Prostate gland (tissue), 2 donors: ENCODE measurements at regions not wholly inside any gene's neighbourhood (a gene's known extent, or its start where the extent isn't known, plus 50 kb on each side); places are given as distances from the start of the nearest gene placed in this dataset.

ENCODE experiments used
- DNase-seq: peaks from one replicate; pipeline ENCODE4 v3.0.0-alpha.2; 2019; ENCODE audit warnings: low spot score
- H3K27ac ChIP-seq, 2 donors: fragments of 200-600 bp; sonication (generic); 2 replicates each; pipeline ENCODE4 v1.5.1; 2017 to 2019
- H3K27me3 ChIP-seq: fragments of 200-600 bp; sonication (generic); replicated peaks from 2 replicates; pipeline ENCODE4 v1.5.1; 2019; ENCODE audit not compliant: insufficient read depth
- H3K36me3 ChIP-seq, 2 donors: fragments of 200-600 bp; sonication (generic); 1 replicate in 1 of 2; 2 replicates in 1 of 2; pipeline versions ENCODE4 v1.5.1 to v1.8.1; 2017 to 2019
- H3K4me1 ChIP-seq: fragments of 200-600 bp; sonication (generic); replicated peaks from 2 replicates; pipeline ENCODE4 v1.5.1; 2019
- H3K4me3 ChIP-seq, 2 donors: fragments of 200-600 bp; sonication (generic); 2 replicates each; pipeline ENCODE4 v1.5.1; 2017 to 2019
- H3K9me3 ChIP-seq: fragments of 200-600 bp; sonication (generic); 2 replicates; pipeline ENCODE4 v1.5.1; 2017
- POLR2A ChIP-seq: fragments of 450-650 bp; IDR thresholded peaks from one replicate; pipeline ENCODE4 v1.6.1; 2016; ENCODE audit warnings: antibody characterized with exemption, mild to moderate bottlenecking
- POLR2AphosphoS5 ChIP-seq: sonication (generic); formaldehyde crosslinking; IDR thresholded peaks from one replicate; pipeline ENCODE4 v1.6.1; 2017; ENCODE audit warnings: antibody characterized with exemption
- WGBS: methylation state at CpG from one replicate; pipeline ENCODE4 v1.1.5; 2018; 5-methylcytosine and 5-hydroxymethylcytosine counted together
- intact Hi-C: fragments of 100-400 bp; cut with DNase I; formaldehyde crosslinking; loops from one replicate; pipeline ENCODE4 v1.14.2; 2022
- TF ChIP-seq, protein P1 (sequence below), 4 experiments: fragments of 200-600 bp in 2 of 4; fragments of 450-650 bp in 2 of 4; sonication (generic) in 2 of 4; IDR thresholded peaks; 1 replicate in 3 of 4; 2 replicates in 1 of 4; pipeline ENCODE4 v1.5.1; 2016 to 2019; ENCODE audit warnings: antibody characterized with exemption in 4 of 4, mild to moderate bottlenecking in 2 of 4, moderate library complexity in 2 of 4

DNA sequence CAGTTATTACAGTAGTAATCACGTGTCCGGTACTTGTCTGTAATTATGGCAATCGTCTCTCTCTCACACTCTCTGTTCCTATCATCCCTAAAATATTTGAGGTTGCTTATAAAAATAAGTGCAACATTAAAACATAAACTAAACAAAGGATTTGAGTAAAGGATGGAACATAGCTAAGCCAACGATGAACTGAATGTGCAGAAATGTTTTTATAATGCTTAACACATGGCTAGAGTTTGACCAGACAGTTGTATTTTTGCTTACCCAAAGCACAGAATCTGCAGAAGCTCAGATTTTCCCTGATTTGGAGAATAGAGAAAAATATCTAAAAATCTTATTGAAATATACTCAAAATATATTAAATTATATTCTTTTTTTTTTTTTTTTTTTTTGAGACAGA, 1030.9 kb downstream of the NAALADL2 start:
- DNase-seq, result no peak
- intact Hi-C loops, result no loop called here
- Histone ChIP-seq H3K36me3 (no peaks in the 10 kb centered on the region), H3K9me3 (no peaks in the 10 kb centered on the region), H3K27ac (no peak overlapping the region), H3K27me3 (no peaks in the 10 kb centered on the region), H3K4me1 (no peaks in the 10 kb centered on the region), H3K4me3 (no peak overlapping the region)
- WGBS, result 58% methylated on average over 4 of the region's 4 CpGs
- TF ChIP-seq, protein P1, sequence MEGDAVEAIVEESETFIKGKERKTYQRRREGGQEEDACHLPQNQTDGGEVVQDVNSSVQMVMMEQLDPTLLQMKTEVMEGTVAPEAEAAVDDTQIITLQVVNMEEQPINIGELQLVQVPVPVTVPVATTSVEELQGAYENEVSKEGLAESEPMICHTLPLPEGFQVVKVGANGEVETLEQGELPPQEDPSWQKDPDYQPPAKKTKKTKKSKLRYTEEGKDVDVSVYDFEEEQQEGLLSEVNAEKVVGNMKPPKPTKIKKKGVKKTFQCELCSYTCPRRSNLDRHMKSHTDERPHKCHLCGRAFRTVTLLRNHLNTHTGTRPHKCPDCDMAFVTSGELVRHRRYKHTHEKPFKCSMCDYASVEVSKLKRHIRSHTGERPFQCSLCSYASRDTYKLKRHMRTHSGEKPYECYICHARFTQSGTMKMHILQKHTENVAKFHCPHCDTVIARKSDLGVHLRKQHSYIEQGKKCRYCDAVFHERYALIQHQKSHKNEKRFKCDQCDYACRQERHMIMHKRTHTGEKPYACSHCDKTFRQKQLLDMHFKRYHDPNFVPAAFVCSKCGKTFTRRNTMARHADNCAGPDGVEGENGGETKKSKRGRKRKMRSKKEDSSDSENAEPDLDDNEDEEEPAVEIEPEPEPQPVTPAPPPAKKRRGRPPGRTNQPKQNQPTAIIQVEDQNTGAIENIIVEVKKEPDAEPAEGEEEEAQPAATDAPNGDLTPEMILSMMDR (IDR thresholded peaks at IDR 0.05), result no peak
- no peak for TF ChIP-seq POLR2AphosphoS5
- TF ChIP-seq POLR2A, result no peak

DNA sequence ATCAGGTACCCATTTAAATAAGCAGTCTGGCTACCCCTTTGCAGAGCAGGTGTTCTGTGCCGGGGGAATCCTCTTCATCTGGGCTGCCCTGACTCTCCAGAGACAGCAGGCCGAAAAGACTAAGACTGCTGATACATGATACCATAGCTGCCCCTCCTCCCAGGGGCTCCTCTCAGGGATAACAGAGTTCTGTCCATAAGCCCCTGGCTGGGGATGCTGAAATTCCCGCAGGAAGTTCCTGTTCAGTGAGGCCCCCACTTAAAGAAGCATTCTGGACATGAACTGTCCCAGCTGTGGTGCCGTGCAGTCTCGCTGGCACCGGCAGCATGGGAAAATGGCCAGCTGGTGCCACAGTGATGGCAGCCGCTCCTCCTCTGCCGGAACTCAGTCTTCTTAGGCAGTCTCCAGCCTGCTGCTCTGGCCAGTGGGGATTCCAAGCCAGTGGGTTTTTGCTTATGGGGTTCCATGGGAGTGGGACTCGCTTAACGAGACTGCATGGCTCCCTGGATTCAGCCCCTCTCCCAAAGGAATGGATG, 1026.2 kb downstream of the NAALADL2 start:
- Histone ChIP-seq H3K9me3 (no peaks in the 10 kb centered on the region), H3K4me3 (no peak overlapping the region), H3K4me1 (no peaks in the 10 kb centered on the region), H3K27me3 (no peaks in the 10 kb centered on the region), H3K36me3 (no peaks in the 10 kb centered on the region), H3K27ac (no peak overlapping the region)
- TF ChIP-seq, protein P1 (IDR thresholded peaks at IDR 0.05), result no peak
- no peak for TF ChIP-seq POLR2A
- TF ChIP-seq POLR2AphosphoS5, result no peak
- WGBS, result 80% methylated on average over 10 of the region's 10 CpGs
- DNase-seq, result no peak
- intact Hi-C loops, result no loop called here

DNA sequence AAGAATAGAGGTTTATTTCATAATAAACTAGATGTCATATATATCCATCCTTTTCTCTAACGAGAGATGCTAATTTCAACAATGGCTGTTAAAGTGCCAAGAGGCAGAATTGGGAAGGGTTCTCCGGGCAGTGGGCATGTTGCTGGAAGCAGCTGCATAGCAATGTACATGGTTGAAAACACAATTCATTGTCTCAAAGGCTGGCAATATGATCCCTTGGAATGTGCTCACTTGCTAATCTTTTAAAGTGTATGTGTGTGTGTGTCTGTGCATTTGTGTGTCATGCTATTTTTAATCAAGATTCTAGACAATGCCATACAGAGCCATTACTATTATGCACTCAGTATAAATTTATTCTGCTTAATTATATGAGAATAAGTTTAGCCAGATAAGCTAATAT, 1020.3 kb downstream of the NAALADL2 start:
- TF ChIP-seq POLR2AphosphoS5 (no peak), POLR2A (no peak)
- TF ChIP-seq, protein P1 (IDR thresholded peaks at IDR 0.05), result no peak
- intact Hi-C loops, result no loop called here
- H3K36me3 ChIP-seq, result no peaks in the 10 kb centered on the region
- DNase-seq, result no peak
- H3K27ac ChIP-seq, result no peak overlapping the region
- 46% methylated on average over 2 of the region's 2 CpGs for WGBS
- no peaks in the 10 kb centered on the region for H3K9me3 ChIP-seq
- H3K4me3 ChIP-seq, result no peak overlapping the region
- no peaks in the 10 kb centered on the region for H3K27me3 ChIP-seq
- no peaks in the 10 kb centered on the region for H3K4me1 ChIP-seq

DNA sequence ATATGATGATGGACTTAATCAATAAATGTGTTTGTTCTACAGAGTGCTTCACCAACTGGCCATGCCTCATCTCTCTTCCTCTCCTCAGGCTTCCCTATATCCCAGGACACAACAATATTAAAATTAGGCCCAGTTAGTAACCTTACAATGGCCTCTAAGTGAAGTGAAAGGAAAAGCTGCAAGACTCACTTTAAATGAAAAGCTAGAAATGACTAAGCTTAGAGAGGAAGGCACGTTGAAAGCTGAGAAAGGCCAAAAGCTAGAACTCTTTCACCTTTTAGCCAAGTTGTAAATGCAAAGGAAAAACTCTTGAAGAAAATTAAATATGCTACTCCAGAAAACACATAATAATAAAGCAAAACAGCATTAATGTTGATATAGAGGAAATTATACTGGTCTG, 1010.3 kb downstream of the NAALADL2 start:
- H3K9me3 ChIP-seq, result no peaks in the 10 kb centered on the region
- 56% methylated on average over 1 of the region's 1 CpG for whole genome bisulfite sequencing
- H3K36me3 ChIP-seq, result no peaks in the 10 kb centered on the region
- no peaks in the 10 kb centered on the region for H3K4me1 ChIP-seq
- no peaks in the 10 kb centered on the region for H3K27me3 ChIP-seq
- no peak for DNase-seq
- intact Hi-C loops, result no loop called here
- TF ChIP-seq, protein P1 (IDR thresholded peaks at IDR 0.05), result no peak
- no peak overlapping the region for H3K4me3 ChIP-seq
- no peak overlapping the region for H3K27ac ChIP-seq

DNA sequence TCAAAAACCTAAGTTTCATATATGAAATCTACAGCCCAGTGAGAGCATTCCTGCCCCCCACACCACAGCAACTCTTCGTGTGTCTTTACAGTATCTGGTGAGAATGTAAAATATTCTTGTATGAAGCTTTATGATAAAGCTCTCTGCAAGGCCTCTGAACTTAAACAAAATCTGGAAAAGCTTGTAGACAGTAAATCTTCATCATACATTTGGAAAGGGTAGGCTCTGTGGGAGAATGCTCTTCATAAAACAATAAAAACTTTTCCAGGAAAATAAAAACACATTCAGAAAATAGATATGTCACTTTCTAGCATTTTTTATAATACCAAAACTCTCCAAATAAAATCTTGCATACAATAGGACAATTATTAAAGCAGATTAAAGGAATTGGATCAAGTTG, 1009.5 kb downstream of the NAALADL2 start:
- no peak overlapping the region for H3K27ac ChIP-seq
- 73% methylated on average over 1 of the region's 1 CpG for WGBS

More for the DNA sequence above, 1009.5 kb downstream of the NAALADL2 start:
- TF ChIP-seq POLR2A (no peak), POLR2AphosphoS5 (no peak)
- TF ChIP-seq, protein P1 (IDR thresholded peaks at IDR 0.05), result no peak
- Histone ChIP-seq H3K9me3 (no peaks in the 10 kb centered on the region), H3K27me3 (no peaks in the 10 kb centered on the region), H3K36me3 (no peaks in the 10 kb centered on the region), H3K4me3 (no peak overlapping the region), H3K4me1 (no peaks in the 10 kb centered on the region)
- intact Hi-C loops, result no loop called here
- no peak for DNase-seq
